Peyer's patch (tissue), 4 donors: ENCODE measurements at regions not wholly inside any gene's neighbourhood (a gene's known extent, or its start where the extent isn't known, plus 50 kb on each side); places are given as distances from the start of the nearest gene placed in this dataset.

Source experiments
- POLR2A ChIP-seq, 2 donors: fragments of 450-650 bp; IDR thresholded peaks; one replicate each; pipeline ENCODE4 v1.5.1; 2017; ENCODE audit warnings: antibody characterized with exemption in 2 of 2, mild to moderate bottlenecking in 2 of 2, moderate library complexity in 2 of 2
- TF ChIP-seq, protein P1 (sequence below), 6 experiments: fragments of 450-650 bp in 4 of 6; fragments of 200-600 bp in 2 of 6; sonication (generic) in 1 of 6; IDR thresholded peaks; one replicate each; pipeline ENCODE4 v1.5.1; 2017 to 2019; ENCODE audit warnings: antibody characterized with exemption in 6 of 6, mild to moderate bottlenecking in 3 of 6, moderate library complexity in 1 of 6

GRCh38 chr7:91407942-91408341 is 143.7 kb downstream of the FZD1 start:
- TF ChIP-seq POLR2A (IDR thresholded peaks at IDR 0.05), result no peak
- TF ChIP-seq, protein P1, sequence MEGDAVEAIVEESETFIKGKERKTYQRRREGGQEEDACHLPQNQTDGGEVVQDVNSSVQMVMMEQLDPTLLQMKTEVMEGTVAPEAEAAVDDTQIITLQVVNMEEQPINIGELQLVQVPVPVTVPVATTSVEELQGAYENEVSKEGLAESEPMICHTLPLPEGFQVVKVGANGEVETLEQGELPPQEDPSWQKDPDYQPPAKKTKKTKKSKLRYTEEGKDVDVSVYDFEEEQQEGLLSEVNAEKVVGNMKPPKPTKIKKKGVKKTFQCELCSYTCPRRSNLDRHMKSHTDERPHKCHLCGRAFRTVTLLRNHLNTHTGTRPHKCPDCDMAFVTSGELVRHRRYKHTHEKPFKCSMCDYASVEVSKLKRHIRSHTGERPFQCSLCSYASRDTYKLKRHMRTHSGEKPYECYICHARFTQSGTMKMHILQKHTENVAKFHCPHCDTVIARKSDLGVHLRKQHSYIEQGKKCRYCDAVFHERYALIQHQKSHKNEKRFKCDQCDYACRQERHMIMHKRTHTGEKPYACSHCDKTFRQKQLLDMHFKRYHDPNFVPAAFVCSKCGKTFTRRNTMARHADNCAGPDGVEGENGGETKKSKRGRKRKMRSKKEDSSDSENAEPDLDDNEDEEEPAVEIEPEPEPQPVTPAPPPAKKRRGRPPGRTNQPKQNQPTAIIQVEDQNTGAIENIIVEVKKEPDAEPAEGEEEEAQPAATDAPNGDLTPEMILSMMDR (IDR thresholded peaks at IDR 0.05), result no peak
